Smooth muscle cell (in vitro differentiated cells): ENCODE measurements at regions not wholly inside any gene's neighbourhood (a gene's known extent, or its start where the extent isn't known, plus 50 kb on each side); places are given as distances from the start of the nearest gene placed in this dataset.

Source experiments
- DNase-seq: peaks from one replicate; lab custom pipeline; 2025; ENCODE audit not compliant: unreplicated experiment; lab: John Stamatoyannopoulos, UW
- H2AFZ ChIP-seq: fragments of 200-600 bp; sonication (generic); 2 replicates; pipeline ENCODE4 v1.6.0; 2016; ENCODE audit warnings: antibody characterized with exemption, low read depth, mild to moderate bottlenecking
- H3F3A ChIP-seq: fragments of 200-600 bp; sonication (generic); 2 replicates; pipeline ENCODE4 v1.6.0; 2017; ENCODE audit warnings: antibody characterized with exemption, low read depth
- H3K27ac ChIP-seq: fragments of 200-600 bp; sonication (generic); 2 replicates; pipeline ENCODE4 v1.5.1; 2016; ENCODE audit warnings: low read depth, mild to moderate bottlenecking
- H3K27me3 ChIP-seq: fragments of 200-600 bp; sonication (generic); 2 replicates; pipeline ENCODE4 v1.6.1; 2016; ENCODE audit warnings: low read depth, mild to moderate bottlenecking
- H3K36me3 ChIP-seq: fragments of 200-600 bp; sonication (generic); 2 replicates; pipeline ENCODE4 v1.5.1; 2016; ENCODE audit warnings: low read depth
- H3K4me1 ChIP-seq: fragments of 200-600 bp; sonication (generic); 2 replicates; pipeline ENCODE4 v1.5.1; 2016; ENCODE audit warnings: low read depth
- H3K4me2 ChIP-seq: fragments of 200-600 bp; sonication (generic); 2 replicates; pipeline ENCODE4 v1.6.0; 2016; ENCODE audit warnings: mild to moderate bottlenecking
- H3K4me3 ChIP-seq: fragments of 200-600 bp; sonication (generic); 2 replicates; pipeline ENCODE4 v1.5.1; 2016; ENCODE audit warnings: mild to moderate bottlenecking
- H3K79me2 ChIP-seq: fragments of 200-600 bp; sonication (generic); 2 replicates; pipeline ENCODE4 v1.6.0; 2016; ENCODE audit warnings: low read depth, mild to moderate bottlenecking
- H3K9ac ChIP-seq: fragments of 200-600 bp; sonication (generic); 2 replicates; pipeline ENCODE4 v1.6.0; 2016; ENCODE audit warnings: low read depth
- H3K9me3 ChIP-seq: fragments of 200-600 bp; sonication (generic); replicated peaks from 2 replicates; pipeline ENCODE4 v1.5.1; 2016; ENCODE audit warnings: low read depth
- H4K20me1 ChIP-seq: fragments of 200-600 bp; sonication (generic); 2 replicates; pipeline ENCODE4 v1.6.0; 2016; ENCODE audit warnings: low read depth
- WGBS: methylation state at CpG from one replicate; pipeline ENCODE4 v1.1.7; 2016; ENCODE audit warnings: low lambda C conversion rate; 5-methylcytosine and 5-hydroxymethylcytosine counted together
- TF ChIP-seq, protein P1 (sequence below): fragments of 200-600 bp; sonication (generic); IDR thresholded peaks from 2 replicates; pipeline ENCODE4 v1.5.1; 2017; ENCODE audit warnings: borderline replicate concordance, mild to moderate bottlenecking, antibody characterized with exemption; ENCODE audit not compliant: insufficient read depth, poor library complexity, severe bottlenecking

GRCh38 chr6:19382676-19383075 is 454.5 kb upstream of the ID4 start:
- WGBS: 91% methylated on average over 3 of the region's 3 CpGs
- peaks cover 5% of the 10 kb centered on the region for H3F3A ChIP-seq
- H3K4me1 ChIP-seq: no peaks in the 10 kb centered on the region
- no peak overlapping the region for H3K4me2 ChIP-seq
- no peaks in the 10 kb centered on the region for H3K27me3 ChIP-seq
- no peaks in the 10 kb centered on the region for H3K9me3 ChIP-seq
- no peaks in the 10 kb centered on the region for H3K79me2 ChIP-seq
- H2AFZ ChIP-seq: no peak overlapping the region
- no peak overlapping the region for H3K4me3 ChIP-seq
- no peak for DNase-seq
- H3K36me3 ChIP-seq: no peaks in the 10 kb centered on the region
- no peak overlapping the region for H3K9ac ChIP-seq
- no peaks in the 10 kb centered on the region for H4K20me1 ChIP-seq
- no peak overlapping the region for H3K27ac ChIP-seq
- TF ChIP-seq, protein P1, sequence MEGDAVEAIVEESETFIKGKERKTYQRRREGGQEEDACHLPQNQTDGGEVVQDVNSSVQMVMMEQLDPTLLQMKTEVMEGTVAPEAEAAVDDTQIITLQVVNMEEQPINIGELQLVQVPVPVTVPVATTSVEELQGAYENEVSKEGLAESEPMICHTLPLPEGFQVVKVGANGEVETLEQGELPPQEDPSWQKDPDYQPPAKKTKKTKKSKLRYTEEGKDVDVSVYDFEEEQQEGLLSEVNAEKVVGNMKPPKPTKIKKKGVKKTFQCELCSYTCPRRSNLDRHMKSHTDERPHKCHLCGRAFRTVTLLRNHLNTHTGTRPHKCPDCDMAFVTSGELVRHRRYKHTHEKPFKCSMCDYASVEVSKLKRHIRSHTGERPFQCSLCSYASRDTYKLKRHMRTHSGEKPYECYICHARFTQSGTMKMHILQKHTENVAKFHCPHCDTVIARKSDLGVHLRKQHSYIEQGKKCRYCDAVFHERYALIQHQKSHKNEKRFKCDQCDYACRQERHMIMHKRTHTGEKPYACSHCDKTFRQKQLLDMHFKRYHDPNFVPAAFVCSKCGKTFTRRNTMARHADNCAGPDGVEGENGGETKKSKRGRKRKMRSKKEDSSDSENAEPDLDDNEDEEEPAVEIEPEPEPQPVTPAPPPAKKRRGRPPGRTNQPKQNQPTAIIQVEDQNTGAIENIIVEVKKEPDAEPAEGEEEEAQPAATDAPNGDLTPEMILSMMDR: no peak

- TF ChIP-seq, protein P1: no peak
- no peaks in the 10 kb centered on the region for H4K20me1 ChIP-seq
- H3K27ac ChIP-seq: no peak overlapping the region
- H3K4me3 ChIP-seq: no peak overlapping the region
- no peak overlapping the region for H3K4me2 ChIP-seq
- no peak overlapping the region for H2AFZ ChIP-seq
- no peaks in the 10 kb centered on the region for H3K79me2 ChIP-seq
- no peaks in the 10 kb centered on the region for H3K36me3 ChIP-seq
- H3K4me1 ChIP-seq: no peaks in the 10 kb centered on the region
- H3K9me3 ChIP-seq: no peaks in the 10 kb centered on the region
- DNase-seq: no peak
- 61% methylated on average over 2 of the region's 2 CpGs for WGBS
- H3F3A ChIP-seq: no peaks in the 10 kb centered on the region
- no peaks in the 10 kb centered on the region for H3K27me3 ChIP-seq
- H3K9ac ChIP-seq: no peak overlapping the region
These were observed 445.2 kb upstream of the ID4 start for GRCh38 chr6:19391926-19392325.

DNA sequence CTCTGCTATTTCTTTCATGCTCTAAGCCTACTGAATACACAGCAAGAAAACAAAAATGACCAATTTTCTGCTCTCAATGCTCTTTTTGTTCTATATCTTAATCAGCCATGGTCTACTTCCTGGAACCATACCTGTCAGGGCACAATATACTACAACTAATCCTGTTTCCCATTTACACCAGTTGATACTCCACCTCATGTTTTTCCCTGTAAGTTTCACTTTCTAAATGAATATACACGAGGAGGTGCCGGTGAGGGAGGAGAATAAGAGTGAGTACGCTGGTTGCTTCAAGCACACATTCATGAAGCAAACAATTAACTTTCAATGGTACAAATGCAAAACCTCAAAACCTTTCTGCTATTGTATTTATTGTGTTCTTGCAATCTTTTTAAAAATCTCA is 443.1 kb upstream of the ID4 start:
- H3K9me3 ChIP-seq: no peaks in the 10 kb centered on the region
- H3K4me3 ChIP-seq: no peak overlapping the region
- 92% methylated on average over 3 of the region's 3 CpGs for WGBS
- no peaks in the 10 kb centered on the region for H3F3A ChIP-seq
- TF ChIP-seq, protein P1: no peak
- H3K36me3 ChIP-seq: no peaks in the 10 kb centered on the region
- H3K27ac ChIP-seq: no peak overlapping the region
- no peaks in the 10 kb centered on the region for H3K79me2 ChIP-seq
- DNase-seq: no peak
- H3K4me2 ChIP-seq: no peak overlapping the region
- no peaks in the 10 kb centered on the region for H4K20me1 ChIP-seq
- no peaks in the 10 kb centered on the region for H3K4me1 ChIP-seq
- no peak overlapping the region for H3K9ac ChIP-seq
- H3K27me3 ChIP-seq: no peaks in the 10 kb centered on the region
- no peak overlapping the region for H2AFZ ChIP-seq

- no peak for DNase-seq
- no peaks in the 10 kb centered on the region for H3K4me1 ChIP-seq
- H3K9ac ChIP-seq: no peak overlapping the region
- H4K20me1 ChIP-seq: no peaks in the 10 kb centered on the region
- WGBS: 84% methylated on average over 4 of the region's 4 CpGs
- no peaks in the 10 kb centered on the region for H3K36me3 ChIP-seq
- H3K4me2 ChIP-seq: no peak overlapping the region
- H3K27ac ChIP-seq: no peak overlapping the region
- no peaks in the 10 kb centered on the region for H3K9me3 ChIP-seq
- H3K27me3 ChIP-seq: no peaks in the 10 kb centered on the region
- TF ChIP-seq, protein P1: no peak
- no peak overlapping the region for H3K4me3 ChIP-seq
- no peak overlapping the region for H2AFZ ChIP-seq
- no peaks in the 10 kb centered on the region for H3K79me2 ChIP-seq
- no peaks in the 10 kb centered on the region for H3F3A ChIP-seq
These were observed 442.5 kb upstream of the ID4 start for GRCh38 chr6:19394687-19395086.
